ENCODE measurements at regions not wholly inside any gene's neighbourhood (a gene's known extent, or its start where the extent isn't known, plus 50 kb on each side); places are given as distances from the start of the nearest gene placed in this dataset.
"Not testable (repeated sequence)": the region's sequence is repeated elsewhere in the genome, so short reads cannot be mapped to it uniquely, and the experiment has no call there.

DNA sequence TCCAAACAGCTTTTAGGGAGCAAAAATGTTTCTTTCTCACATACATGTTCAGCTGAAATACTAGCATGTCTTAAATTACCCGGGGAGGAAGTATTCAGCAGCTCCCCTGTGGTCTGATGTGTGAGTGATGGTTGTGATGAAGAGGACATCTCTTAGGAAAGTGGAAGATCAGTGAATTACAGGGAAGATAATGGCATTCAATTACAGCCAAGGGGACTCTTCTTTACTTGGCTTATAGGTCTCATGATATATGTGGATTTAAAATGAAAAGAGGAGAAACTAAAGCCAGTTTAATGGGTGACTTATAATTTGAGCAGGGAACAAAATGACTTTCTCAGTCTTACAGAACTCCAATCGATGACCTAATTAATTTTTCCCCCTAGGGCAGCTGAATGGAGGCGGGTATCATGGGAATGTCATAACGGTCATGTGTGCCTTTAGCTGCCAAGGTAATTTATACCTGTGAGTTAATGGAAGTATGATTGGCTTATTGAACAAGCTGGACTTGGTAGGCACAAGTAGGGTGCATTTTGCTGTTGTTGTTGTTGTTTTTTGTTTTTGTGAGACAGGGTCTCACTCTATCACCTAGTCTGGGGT is 198.8 kb downstream of the HIPK3 start:
- DNase-seq = no peak

- DNase-seq = no peak
Measured at GRCh38 chr11:33454264-33454663, 197.1 kb downstream of the HIPK3 start.

DNA sequence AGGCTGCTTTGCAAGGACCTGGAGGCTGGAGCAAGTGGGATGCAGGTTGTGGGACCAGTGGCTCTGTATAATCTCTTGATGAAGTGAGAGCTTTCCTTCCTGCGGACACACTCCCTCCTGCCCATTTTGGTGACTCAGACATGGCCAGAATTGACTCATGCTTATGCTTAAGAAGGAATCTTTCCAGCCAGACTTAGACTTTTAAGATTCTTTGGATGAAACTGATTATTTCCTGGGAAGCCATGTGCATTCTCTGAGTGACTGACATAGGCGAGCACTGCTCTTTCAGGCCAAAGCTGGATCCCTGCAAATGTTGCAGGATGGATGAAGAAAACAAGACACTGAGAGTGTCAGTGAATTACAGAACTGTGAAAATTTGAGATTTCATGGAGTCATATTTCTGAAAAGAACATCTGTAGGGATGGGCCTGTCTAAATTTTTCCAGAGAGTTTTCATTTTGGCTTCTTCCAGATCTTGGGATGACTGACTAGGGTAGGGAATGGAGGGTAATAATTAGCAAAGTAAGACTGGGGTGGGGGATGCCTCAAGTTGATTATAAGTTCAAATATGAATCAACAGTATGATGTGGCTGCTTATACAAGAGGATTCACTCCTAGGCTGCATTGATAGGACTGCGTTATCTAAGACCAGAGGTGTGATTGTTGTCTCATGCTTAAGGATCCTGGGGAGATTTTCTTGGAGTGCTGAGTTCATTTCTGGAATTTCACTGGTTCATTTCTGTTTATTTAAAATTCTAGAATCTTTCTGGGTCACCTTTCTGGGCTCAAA is 195.8 kb downstream of the HIPK3 start:
- DNase-seq = no peak

DNA sequence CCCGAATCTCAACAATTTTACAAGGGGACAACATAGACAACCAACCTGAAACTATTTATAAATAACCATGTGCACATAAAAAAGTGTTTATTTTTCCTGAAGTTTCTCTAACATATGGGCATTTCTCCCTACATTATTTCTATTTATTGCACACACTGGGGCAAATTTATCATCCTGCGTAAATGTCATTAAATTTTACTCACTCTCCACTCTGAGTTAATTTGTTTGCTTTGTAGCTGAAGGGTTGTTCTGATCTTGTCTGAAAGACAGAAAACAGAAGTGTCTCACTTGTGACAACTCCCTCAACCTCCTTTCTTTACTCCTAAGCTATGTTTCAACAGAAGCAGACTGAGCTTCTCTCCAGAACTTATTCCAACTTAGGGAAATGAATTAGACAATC is 194.2 kb downstream of the HIPK3 start:
- no peak for DNase-seq

DNA sequence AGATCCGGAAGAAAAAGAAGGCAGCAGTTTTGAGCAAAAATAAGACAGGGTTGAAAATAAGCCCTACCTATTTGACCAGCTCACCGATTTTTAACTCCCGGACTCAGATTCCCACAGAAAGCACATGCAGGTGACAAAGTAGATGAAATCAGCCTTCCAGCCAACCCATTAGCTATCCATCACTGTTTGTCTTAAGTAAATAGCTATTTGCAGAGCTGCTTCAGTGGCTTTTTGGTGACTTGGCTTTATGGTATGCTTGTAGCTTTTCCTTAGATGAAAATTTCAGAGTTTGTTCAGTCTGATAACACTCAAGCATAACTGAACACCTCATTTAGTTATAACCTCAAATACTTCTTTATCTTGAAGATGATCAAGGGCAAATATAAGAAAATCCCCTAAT is 192.6 kb downstream of the HIPK3 start:
- no peak for DNase-seq

- DNase-seq = no peak
Measured at GRCh38 chr11:33448461-33449130, 191.4 kb downstream of the HIPK3 start.

GRCh38 chr11:33445761-33446161 is 188.6 kb downstream of the HIPK3 start:
- DNase-seq = no peak

DNA sequence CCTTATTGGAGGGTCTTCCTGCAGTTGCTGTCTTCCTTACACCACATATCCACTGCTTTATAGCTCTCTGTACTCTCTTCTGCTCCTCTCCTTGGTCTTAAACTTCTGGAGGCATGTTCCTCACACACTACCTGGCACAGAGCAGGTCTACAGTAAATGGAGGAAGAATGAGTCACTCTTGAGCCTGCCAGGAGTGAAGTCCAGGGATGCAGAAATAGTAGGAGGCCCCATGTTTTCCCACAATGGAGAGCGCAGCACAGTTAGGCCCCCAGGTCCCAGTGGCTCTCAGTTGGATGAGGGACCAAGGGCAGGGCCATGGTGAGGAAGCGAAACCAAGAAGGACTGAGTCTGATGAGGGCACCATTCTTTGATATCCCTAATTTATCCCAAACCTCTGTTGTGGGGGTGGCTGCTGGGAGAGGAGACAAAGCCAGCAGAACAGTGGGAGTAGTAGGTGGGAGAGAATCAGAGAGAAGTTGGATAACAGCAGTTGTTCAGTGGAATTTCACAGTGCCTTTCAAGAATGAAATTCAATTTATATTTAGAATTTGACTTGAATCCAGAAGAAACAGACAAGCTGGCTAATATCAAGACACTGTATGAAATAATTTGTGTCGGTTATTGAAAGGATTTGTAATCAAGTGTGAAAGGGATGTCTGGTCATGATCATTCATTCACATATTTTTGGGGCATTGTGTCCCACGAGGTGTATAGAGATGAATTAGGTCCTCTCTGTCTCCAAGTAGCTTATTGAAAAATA is 187.8 kb downstream of the HIPK3 start:
- no peak for DNase-seq

- DNase-seq = no peak
Measured at GRCh38 chr11:33443684-33444083, 186.5 kb downstream of the HIPK3 start.

- DNase-seq = no peak
Measured at GRCh38 chr11:33438301-33438700, 181.1 kb downstream of the HIPK3 start.

- DNase-seq = no peak
Measured at GRCh38 chr11:33437529-33437928, 180.3 kb downstream of the HIPK3 start.

- no peak for DNase-seq
Measured at GRCh38 chr11:33435216-33435615, 178.0 kb downstream of the HIPK3 start.

DNA sequence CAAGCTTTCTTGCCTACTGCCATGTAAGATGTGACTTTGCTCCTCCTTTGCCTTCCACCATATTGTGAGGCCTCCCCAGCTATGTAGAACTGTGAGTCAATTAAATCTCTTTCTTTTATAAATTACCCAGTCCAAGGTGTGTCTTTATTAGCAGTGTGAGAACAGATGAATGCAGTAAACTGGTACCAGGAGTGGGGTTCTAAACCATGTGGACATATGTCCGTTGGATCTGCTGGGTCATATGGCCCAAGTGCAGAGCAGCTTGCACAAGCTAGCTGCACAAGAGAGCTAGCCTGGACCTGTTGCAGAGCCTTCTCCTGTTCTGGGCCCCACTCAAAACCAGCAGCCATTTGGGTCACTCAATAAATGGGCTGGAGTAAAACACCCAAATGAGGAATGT is 177.1 kb downstream of the HIPK3 start:
- no peak for DNase-seq

DNA sequence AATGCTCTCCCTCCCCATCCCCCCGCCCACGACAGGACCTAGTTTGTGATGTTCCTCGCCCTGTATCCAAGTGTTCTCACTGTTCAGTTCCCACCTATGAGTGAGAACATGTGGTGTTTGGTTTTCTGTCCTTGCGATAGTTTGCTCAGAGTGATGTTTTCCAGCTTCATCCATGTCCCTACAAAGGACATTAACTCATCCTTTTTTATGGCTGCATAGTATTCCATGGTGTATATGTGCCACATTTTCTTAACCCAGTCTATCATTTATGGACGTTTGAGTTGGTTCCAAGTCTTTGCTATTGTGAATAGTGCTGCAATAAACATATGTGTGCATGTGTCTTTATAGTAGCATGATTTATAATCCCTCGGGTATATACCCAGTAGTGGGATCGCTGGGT is 171.3 kb downstream of the HIPK3 start:
- DNase-seq = not testable (repeated sequence)

GRCh38 chr11:33420959-33421566 is 163.9 kb downstream of the HIPK3 start:
- no peak for DNase-seq

DNA sequence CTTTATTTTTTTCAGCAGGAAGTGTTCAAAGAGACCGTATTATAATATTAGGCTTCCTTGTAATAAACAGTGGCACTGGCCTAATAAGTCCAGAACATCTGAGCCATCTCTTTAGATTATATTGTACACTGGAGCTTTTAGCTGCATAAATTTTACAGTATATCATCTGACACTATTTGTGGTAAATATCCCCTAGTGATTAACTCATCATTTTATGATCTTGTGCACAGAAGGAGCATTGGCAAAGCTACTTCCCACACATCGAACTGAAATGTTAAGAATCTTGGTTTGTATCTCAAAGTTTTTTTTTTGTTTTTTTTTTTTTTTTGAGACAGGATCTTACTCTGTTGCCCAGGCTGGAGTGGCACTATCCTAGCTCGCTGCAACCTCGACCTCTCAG is 162.7 kb downstream of the HIPK3 start:
- no peak for DNase-seq

- no peak for DNase-seq
Measured at GRCh38 chr11:33417121-33417520, 159.9 kb downstream of the HIPK3 start.

- no peak for DNase-seq
Measured at GRCh38 chr11:33413301-33413700, 156.1 kb downstream of the HIPK3 start.

- no peak for DNase-seq
Measured at GRCh38 chr11:33412241-33412640, 155.1 kb downstream of the HIPK3 start.

- no peak for DNase-seq
Measured at GRCh38 chr11:33411751-33412150, 154.6 kb downstream of the HIPK3 start.

DNA sequence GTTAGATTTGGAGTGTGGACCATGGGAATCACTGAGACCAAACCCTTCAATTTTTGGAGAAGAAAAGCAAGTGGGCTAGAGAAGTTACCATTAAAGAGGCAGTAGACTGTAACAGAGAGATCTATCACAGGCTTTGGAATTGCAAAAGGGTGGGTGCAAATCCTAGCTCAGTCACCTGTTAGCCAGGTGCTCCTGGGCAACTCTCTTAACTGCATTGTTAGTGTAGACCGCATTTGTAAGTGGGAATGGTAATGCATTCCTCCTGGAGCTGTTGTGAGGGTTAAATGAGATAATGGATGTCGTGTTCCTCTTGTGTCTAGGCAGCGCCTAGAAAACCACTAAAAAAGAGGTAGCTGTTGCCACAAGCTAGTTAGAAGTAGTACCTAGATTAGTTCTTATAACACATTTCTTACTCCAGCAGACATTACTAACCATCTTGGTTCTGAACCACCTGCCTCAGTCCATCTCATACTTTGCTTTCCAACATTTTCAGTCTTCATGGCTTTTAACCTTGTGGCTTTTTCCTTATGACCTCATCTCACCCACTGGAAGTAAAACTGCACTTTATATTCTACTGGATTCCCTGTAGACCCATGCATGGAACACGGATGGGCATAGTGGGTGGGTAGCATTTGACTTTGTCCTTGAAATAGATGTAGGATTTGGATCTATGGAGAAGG is 153.0 kb downstream of the HIPK3 start:
- DNase-seq = no peak

All from stimulated activated CD4-positive, alpha-beta T cell treated with anti-CD3 and anti-CD28 coated beads, Interleukin-4, amount 100 ng/mL, for 4 hours (primary cell).